PC-9 (cell line): ENCODE measurements at regions not wholly inside any gene's neighbourhood (a gene's known extent, or its start where the extent isn't known, plus 50 kb on each side); places are given as distances from the start of the nearest gene placed in this dataset.
A peak's percentile ranks its signal among the peaks of the same experiment; 100 is the strongest.

Experiments used
- BruUV-seq: library from RNA; stranded (reverse); fragments of 400-500 nt; replicated peaks from 2 replicates; lab custom pipeline; 2021; lab: Mats Ljungman, UMichigan
- CTCF ChIA-PET: fragments of 300-600 bp; sonication (Branson Sonifier 250); formaldehyde crosslinking; loops from one replicate; lab custom pipeline; 2022; ENCODE audit warnings: antibody characterized with exemption; lab: Charles Lee
- POLR2A ChIA-PET: fragments of 300-600 bp; sonication (Branson Sonifier 250); formaldehyde crosslinking; loops from one replicate; lab custom pipeline; 2022; ENCODE audit warnings: antibody characterized with exemption; ENCODE audit not compliant: unreplicated experiment; lab: Charles Lee
- DNase-seq, 2 experiments: peaks; one replicate each; pipeline versions ENCODE4 v3.0.0 to v3.0.0-alpha.2; 2015 to 2022; ENCODE audit warnings: mixed read lengths in 1 of 2
- H2AFZ ChIP-seq: fragments of 200-600 bp; sonication (generic); 2 replicates; pipeline ENCODE4 v1.8.1; 2017; ENCODE audit warnings: antibody characterized with exemption
- H3F3A ChIP-seq: fragments of 200-600 bp; sonication (generic); 2 replicates; pipeline ENCODE4 v1.8.1; 2017; ENCODE audit warnings: antibody characterized with exemption, mild to moderate bottlenecking, low read depth; ENCODE audit not compliant: insufficient read depth
- H3K27ac ChIP-seq: fragments of 200-600 bp; sonication (generic); 2 replicates; pipeline ENCODE4 v1.6.1; 2016; ENCODE audit warnings: mixed run types
- H3K27me3 ChIP-seq: fragments of 200-600 bp; sonication (generic); 2 replicates; pipeline ENCODE4 v1.6.1; 2016; ENCODE audit warnings: low read depth, mixed run types; ENCODE audit not compliant: insufficient read depth
- H3K36me3 ChIP-seq: fragments of 200-600 bp; sonication (generic); 2 replicates; pipeline ENCODE4 v1.6.1; 2016; ENCODE audit warnings: low read depth, mixed run types
- H3K4me1 ChIP-seq: fragments of 200-600 bp; sonication (generic); replicated peaks from 2 replicates; pipeline ENCODE4 v1.6.1; 2016; ENCODE audit warnings: mixed run types; ENCODE audit not compliant: insufficient read depth
- H3K4me2 ChIP-seq: fragments of 200-600 bp; sonication (generic); 2 replicates; pipeline ENCODE4 v1.6.1; 2017; ENCODE audit warnings: mixed run types
- H3K4me3 ChIP-seq: fragments of 200-600 bp; sonication (generic); 2 replicates; pipeline ENCODE4 v1.6.1; 2016; ENCODE audit warnings: mixed run types
- H3K79me2 ChIP-seq: fragments of 200-600 bp; sonication (generic); 2 replicates; pipeline ENCODE4 v1.6.1; 2017; ENCODE audit warnings: low read depth, mixed run types
- H3K9me2 ChIP-seq: fragments of 200-600 bp; sonication (generic); 2 replicates; pipeline ENCODE4 v1.8.1; 2017; ENCODE audit warnings: mild to moderate bottlenecking; ENCODE audit not compliant: insufficient read depth
- H3K9me3 ChIP-seq: fragments of 200-600 bp; sonication (generic); 2 replicates; pipeline ENCODE4 v1.8.1; 2016; ENCODE audit warnings: low read depth; ENCODE audit not compliant: insufficient read depth
- H4K20me1 ChIP-seq: fragments of 200-600 bp; sonication (generic); 2 replicates; pipeline ENCODE4 v1.8.1; 2017; ENCODE audit not compliant: insufficient read depth
- CTCF ChIP-seq: fragments of 200-600 bp; sonication (generic); conservative IDR thresholded peaks from 2 replicates; pipeline ENCODE4 v1.6.1; 2017; ENCODE audit warnings: mixed run types, antibody characterized with exemption, mild to moderate bottlenecking, moderate library complexity
- EZH2 ChIP-seq: fragments of 200-600 bp; sonication (generic); IDR thresholded peaks from 2 replicates; pipeline ENCODE4 v1.8.0; 2017; ENCODE audit warnings: antibody characterized with exemption, low read depth
- intact Hi-C: fragments of 100-400 bp; cut with micrococcal nuclease; formaldehyde crosslinking; loops from one replicate; pipeline ENCODE4 v1.10.0; 2022; ENCODE audit not compliant: unreplicated experiment

GRCh38 chr11:86869531-86869930, 69.2 kb downstream of the PRSS23 start:
- Histone ChIP-seq H3K9me3 (no peaks in the 10 kb centered on the region), H3K4me2 (no peak overlapping the region), H3F3A (no peaks in the 10 kb centered on the region), H2AFZ (no peak overlapping the region), H3K27ac (no peak overlapping the region), H3K27me3 (no peaks in the 10 kb centered on the region), H3K79me2 (no peaks in the 10 kb centered on the region), H3K9me2 (no peaks in the 10 kb centered on the region), H4K20me1 (no peaks in the 10 kb centered on the region), H3K4me1 (no peaks in the 10 kb centered on the region), H3K4me3 (no peak overlapping the region), H3K36me3 (no peaks in the 10 kb centered on the region)
- no peak for DNase-seq
- intact Hi-C loops: no loop called here
- BruUV-seq: no TSS peak
- POLR2A ChIA-PET: interaction anchor here (0.5 kb wide), 1 partner anchor 274 kb away, joined by 3 read pairs; no protein-coding TSS in a partner anchor
- CTCF ChIA-PET: no interaction called here
- TF ChIP-seq EZH2 (no peak), CTCF (no peak)

- intact Hi-C loops: loop anchor here (1.0 to 2.0 kb wide), 3 partner anchors 49 to 551 kb away; no protein-coding TSS in a partner anchor
- Histone ChIP-seq H3K27me3 (no peaks in the 10 kb centered on the region), H3K27ac (no peak overlapping the region), H3K36me3 (no peaks in the 10 kb centered on the region), H3K4me1 (no peaks in the 10 kb centered on the region), H3K4me3 (no peak overlapping the region), H3K9me2 (no peaks in the 10 kb centered on the region), H3F3A (no peaks in the 10 kb centered on the region), H3K79me2 (no peaks in the 10 kb centered on the region), H3K4me2 (no peak overlapping the region), H4K20me1 (no peaks in the 10 kb centered on the region), H3K9me3 (no peaks in the 10 kb centered on the region), H2AFZ (no peak overlapping the region)
- peak in 1 of 2 experiments; percentile 25 for DNase-seq
- POLR2A ChIA-PET: interaction anchor here (0.6 kb wide), 1 partner anchor 386 kb away, joined by 3 read pairs; no protein-coding TSS in a partner anchor
- CTCF ChIA-PET: interaction anchor here (0.6 kb wide), 3 partner anchors 45 to 329 kb away, joined by 3 to 6 read pairs (median 3); no protein-coding TSS in a partner anchor
- no TSS peak for BruUV-seq
- TF ChIP-seq CTCF: peak; percentile 95
- no peak for TF ChIP-seq EZH2
These were observed 69.7 kb downstream of the PRSS23 start for GRCh38 chr11:86869966-86870570.

- BruUV-seq: no TSS peak
- H3K27ac ChIP-seq: no peak overlapping the region
These were observed 73.3 kb downstream of the PRSS23 start for GRCh38 chr11:86873573-86874083.

More at GRCh38 chr11:86873573-86874083, 73.3 kb downstream of the PRSS23 start:
- no peak for DNase-seq
- no peak for TF ChIP-seq CTCF
- POLR2A ChIA-PET: no interaction called here
- H3K79me2 ChIP-seq: no peaks in the 10 kb centered on the region
- no peaks in the 10 kb centered on the region for H3K9me2 ChIP-seq
- H3K4me3 ChIP-seq: no peak overlapping the region
- CTCF ChIA-PET: no interaction called here
- no peaks in the 10 kb centered on the region for H3F3A ChIP-seq
- no peaks in the 10 kb centered on the region for H3K27me3 ChIP-seq
- no peaks in the 10 kb centered on the region for H3K36me3 ChIP-seq
- H3K4me2 ChIP-seq: no peak overlapping the region
- intact Hi-C loops: no loop called here
- no peak overlapping the region for H2AFZ ChIP-seq
- no peaks in the 10 kb centered on the region for H3K9me3 ChIP-seq
- H4K20me1 ChIP-seq: no peaks in the 10 kb centered on the region
- H3K4me1 ChIP-seq: no peaks in the 10 kb centered on the region
